Cardiac fibroblast (primary cell): ENCODE measurements at regions not wholly inside any gene's neighbourhood (a gene's known extent, or its start where the extent isn't known, plus 50 kb on each side); places are given as distances from the start of the nearest gene placed in this dataset.

ENCODE experiments used
- DNase-seq, 2 donors: peaks; one replicate each; pipeline versions ENCODE4 v3.0.0 to v3.0.0-alpha.2; 2010; ENCODE audit warnings: low read depth in 2 of 2
- H3K4me3 ChIP-seq, 2 donors: replicated peaks in 1 of 2; 1 replicate in 1 of 2; 2 replicates in 1 of 2; pipeline ENCODE4 v1.5.1; 2011; ENCODE audit warnings: low read depth in 2 of 2, low read length in 2 of 2, mild to moderate bottlenecking in 2 of 2, moderate library complexity in 1 of 2
- CTCF ChIP-seq: IDR thresholded peaks from one replicate; pipeline ENCODE4 v1.5.1; 2011; ENCODE audit warnings: low read depth, mild to moderate bottlenecking, low read length, inconsistent platforms

- H3K4me3 ChIP-seq, result no peak overlapping the region
- no peak for DNase-seq
- TF ChIP-seq CTCF, result no peak
These were observed 254.5 kb upstream of the B3GAT1 start for GRCh38 chr11:134666273-134667174.

- DNase-seq, result no peak
- no peak overlapping the region for H3K4me3 ChIP-seq
- TF ChIP-seq CTCF, result no peak
These were observed 253.7 kb upstream of the B3GAT1 start for GRCh38 chr11:134665571-134666270.

GRCh38 chr11:134665188-134665535 is 253.1 kb upstream of the B3GAT1 start:
- H3K4me3 ChIP-seq, result no peak overlapping the region
- TF ChIP-seq CTCF, result no peak
- no peak for DNase-seq

GRCh38 chr11:134664447-134665187 is 252.6 kb upstream of the B3GAT1 start:
- no peak for TF ChIP-seq CTCF
- no peak for DNase-seq
- no peak overlapping the region for H3K4me3 ChIP-seq

GRCh38 chr11:134663506-134664313 is 251.7 kb upstream of the B3GAT1 start:
- DNase-seq, result no peak
- no peak overlapping the region for H3K4me3 ChIP-seq

More at GRCh38 chr11:134663506-134664313, 251.7 kb upstream of the B3GAT1 start:
- TF ChIP-seq CTCF, result no peak
